H1 (cell line): ENCODE measurements at regions not wholly inside any gene's neighbourhood (a gene's known extent, or its start where the extent isn't known, plus 50 kb on each side); places are given as distances from the start of the nearest gene placed in this dataset.

Experiments
- BACH1 ChIP-seq: IDR thresholded peaks from 2 replicates; pipeline ENCODE4 v1.6.1; 2012; ENCODE audit warnings: low read length, improper control_type of control experiment
- BCL11A ChIP-seq, 2 experiments: IDR thresholded peaks; one replicate each; pipeline ENCODE4 v1.6.1; 2011; ENCODE audit warnings: low read depth in 2 of 2, low read length in 2 of 2, mild to moderate bottlenecking in 2 of 2
- JUN ChIP-seq: IDR thresholded peaks from 2 replicates; pipeline ENCODE4 v1.6.1; 2011; ENCODE audit warnings: low read depth, mild to moderate bottlenecking, improper control_type of control experiment, low read length
- KDM4A ChIP-seq: IDR thresholded peaks from one replicate; pipeline ENCODE4 v1.7.1; 2012; ENCODE audit warnings: low read depth, mild to moderate bottlenecking, moderate library complexity, low read length, inconsistent platforms; ENCODE audit not compliant: severe bottlenecking
- MAFK ChIP-seq: IDR thresholded peaks from 2 replicates; pipeline ENCODE4 v1.6.1; 2012; ENCODE audit warnings: low read depth, mild to moderate bottlenecking, improper control_type of control experiment, low read length
- NRF1 ChIP-seq: IDR thresholded peaks from 2 replicates; pipeline ENCODE4 v1.6.1; 2011; ENCODE audit warnings: mild to moderate bottlenecking, low read depth, low read length, improper control_type of control experiment
- RBBP5 ChIP-seq: IDR thresholded peaks from 2 replicates; pipeline ENCODE4 v1.7.1; 2012; ENCODE audit warnings: low read depth, mild to moderate bottlenecking, inconsistent platforms, low read length, moderate library complexity, borderline replicate concordance
- SUZ12 ChIP-seq: fragments of 200-600 bp; sonication (generic); IDR thresholded peaks from 2 replicates; pipeline ENCODE4 v1.6.1; 2012; ENCODE audit warnings: mild to moderate bottlenecking, inconsistent platforms, low read length, moderate library complexity, mixed read lengths
- TAF1 ChIP-seq: IDR thresholded peaks from 2 replicates; pipeline ENCODE4 v1.6.1; 2011; ENCODE audit warnings: mild to moderate bottlenecking, low read depth, low read length
- TCF12 ChIP-seq: IDR thresholded peaks from 2 replicates; pipeline ENCODE4 v1.6.1; 2011; ENCODE audit warnings: low read depth, mild to moderate bottlenecking, low read length
- TF ChIP-seq, protein P1 (sequence below): IDR thresholded peaks from 2 replicates; pipeline ENCODE4 v1.6.1; 2011; ENCODE audit warnings: low read length, improper control_type of control experiment

DNA sequence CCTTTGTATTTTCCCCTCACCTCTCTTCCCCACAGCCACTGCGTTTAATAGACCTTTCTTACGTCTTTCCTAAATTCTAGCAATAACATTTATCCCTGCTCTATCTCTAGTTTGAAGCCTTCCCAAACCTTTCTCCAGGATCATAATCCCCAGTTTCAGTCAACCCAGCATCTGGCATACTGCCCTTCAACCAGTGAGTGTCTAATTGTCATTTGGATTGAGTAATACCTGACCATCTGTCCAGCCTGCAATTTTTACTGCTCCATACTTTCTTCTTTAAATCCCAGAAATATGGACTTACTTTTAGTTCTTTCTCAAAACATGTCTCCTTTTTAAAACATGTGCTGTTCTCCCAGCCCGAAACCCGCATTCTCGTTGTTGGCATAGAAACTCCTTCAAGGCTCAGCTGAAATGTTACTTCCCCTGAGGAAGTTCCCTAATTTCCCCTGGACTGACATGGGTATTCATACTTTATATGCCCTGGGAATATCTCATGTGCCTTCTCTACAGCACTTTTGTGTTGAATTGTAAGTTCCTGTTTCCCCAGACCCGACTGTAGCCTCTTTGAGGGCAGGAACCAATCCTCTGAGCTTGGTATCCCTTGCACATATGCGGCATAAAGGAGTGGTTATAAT lies 65.1 kb upstream of the ETV6 start (continued):
- TF ChIP-seq TCF12: no peak
- TF ChIP-seq, protein P1, sequence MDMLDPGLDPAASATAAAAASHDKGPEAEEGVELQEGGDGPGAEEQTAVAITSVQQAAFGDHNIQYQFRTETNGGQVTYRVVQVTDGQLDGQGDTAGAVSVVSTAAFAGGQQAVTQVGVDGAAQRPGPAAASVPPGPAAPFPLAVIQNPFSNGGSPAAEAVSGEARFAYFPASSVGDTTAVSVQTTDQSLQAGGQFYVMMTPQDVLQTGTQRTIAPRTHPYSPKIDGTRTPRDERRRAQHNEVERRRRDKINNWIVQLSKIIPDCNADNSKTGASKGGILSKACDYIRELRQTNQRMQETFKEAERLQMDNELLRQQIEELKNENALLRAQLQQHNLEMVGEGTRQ: no peak
- TF ChIP-seq TAF1: no peak
- TF ChIP-seq JUN: no peak
- no peak for TF ChIP-seq SUZ12
- no peak for TF ChIP-seq RBBP5
- no peak for TF ChIP-seq MAFK
- TF ChIP-seq BCL11A (IDR thresholded peaks at IDR 0.05; ENCODE audit: low read depth in 2 of 2, low read length in 2 of 2): no peak
- no peak for TF ChIP-seq KDM4A
- TF ChIP-seq BACH1: no peak
- no peak for TF ChIP-seq NRF1
